Upper lobe of left lung (tissue), 4 donors: ENCODE measurements at regions not wholly inside any gene's neighbourhood (a gene's known extent, or its start where the extent isn't known, plus 50 kb on each side); places are given as distances from the start of the nearest gene placed in this dataset.
"Not testable (repeated sequence)": the region's sequence is repeated elsewhere in the genome, so short reads cannot be mapped to it uniquely, and the experiment has no call there.

Experiments used
- EP300 ChIP-seq, 4 donors: sonication (generic); formaldehyde crosslinking; IDR thresholded peaks; one replicate each; pipeline ENCODE4 v1.5.1; 2017; ENCODE audit warnings: antibody characterized with exemption in 4 of 4, control low read depth in 2 of 4
- POLR2A ChIP-seq, 4 donors: fragments of 450-650 bp; IDR thresholded peaks; one replicate each; pipeline ENCODE4 v1.5.1; 2016 to 2017; ENCODE audit warnings: antibody characterized with exemption in 4 of 4, mild to moderate bottlenecking in 2 of 4
- POLR2AphosphoS5 ChIP-seq, 2 donors: sonication (generic); formaldehyde crosslinking; IDR thresholded peaks; one replicate each; pipeline ENCODE4 v1.5.1; 2017; ENCODE audit warnings: antibody characterized with exemption in 2 of 2
- TF ChIP-seq, protein P1 (sequence below), 6 experiments: fragments of 450-650 bp in 4 of 6; fragments of 200-600 bp in 2 of 6; sonication (generic) in 2 of 6; IDR thresholded peaks; one replicate each; pipeline ENCODE4 v1.5.1; 2016 to 2019; ENCODE audit warnings: antibody characterized with exemption in 6 of 6

DNA sequence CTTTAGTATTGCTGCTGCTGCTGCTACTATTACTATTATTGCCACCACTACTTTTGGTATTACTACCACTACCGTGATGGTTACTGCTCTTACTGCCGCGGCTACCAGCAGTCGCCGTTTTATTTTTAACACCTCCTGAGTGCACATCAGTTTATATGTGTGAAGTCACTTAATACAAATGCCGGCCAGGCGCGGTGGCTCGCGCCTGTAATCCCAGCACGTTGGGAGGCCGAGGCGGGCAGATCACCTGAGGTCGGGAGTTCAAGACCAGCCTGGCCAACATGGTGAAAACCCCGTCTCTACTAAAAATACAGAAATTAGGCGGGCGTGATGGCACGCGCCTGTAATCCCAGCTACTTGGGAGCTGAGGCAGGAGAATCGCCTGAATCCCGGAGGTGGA lies 486.7 kb downstream of the XYLT1 start:
- TF ChIP-seq, protein P1, sequence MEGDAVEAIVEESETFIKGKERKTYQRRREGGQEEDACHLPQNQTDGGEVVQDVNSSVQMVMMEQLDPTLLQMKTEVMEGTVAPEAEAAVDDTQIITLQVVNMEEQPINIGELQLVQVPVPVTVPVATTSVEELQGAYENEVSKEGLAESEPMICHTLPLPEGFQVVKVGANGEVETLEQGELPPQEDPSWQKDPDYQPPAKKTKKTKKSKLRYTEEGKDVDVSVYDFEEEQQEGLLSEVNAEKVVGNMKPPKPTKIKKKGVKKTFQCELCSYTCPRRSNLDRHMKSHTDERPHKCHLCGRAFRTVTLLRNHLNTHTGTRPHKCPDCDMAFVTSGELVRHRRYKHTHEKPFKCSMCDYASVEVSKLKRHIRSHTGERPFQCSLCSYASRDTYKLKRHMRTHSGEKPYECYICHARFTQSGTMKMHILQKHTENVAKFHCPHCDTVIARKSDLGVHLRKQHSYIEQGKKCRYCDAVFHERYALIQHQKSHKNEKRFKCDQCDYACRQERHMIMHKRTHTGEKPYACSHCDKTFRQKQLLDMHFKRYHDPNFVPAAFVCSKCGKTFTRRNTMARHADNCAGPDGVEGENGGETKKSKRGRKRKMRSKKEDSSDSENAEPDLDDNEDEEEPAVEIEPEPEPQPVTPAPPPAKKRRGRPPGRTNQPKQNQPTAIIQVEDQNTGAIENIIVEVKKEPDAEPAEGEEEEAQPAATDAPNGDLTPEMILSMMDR (IDR thresholded peaks at IDR 0.05) = not testable (repeated sequence)
- TF ChIP-seq POLR2A, EP300, POLR2AphosphoS5 (IDR thresholded peaks at IDR 0.05): not testable (repeated sequence)
